ENCODE measurements at regions not wholly inside any gene's neighbourhood (a gene's known extent, or its start where the extent isn't known, plus 50 kb on each side); places are given as distances from the start of the nearest gene placed in this dataset.
"Not testable (repeated sequence)": the region's sequence is repeated elsewhere in the genome, so short reads cannot be mapped to it uniquely, and the experiment has no call there.

- H3K36me3 ChIP-seq (ENCODE audit: control insufficient read depth in 4 of 4, insufficient read depth in 4 of 4, low read length in 3 of 4); H3K4me1 ChIP-seq (ENCODE audit: control extremely low read depth in 1 of 4, control insufficient read depth in 4 of 4, insufficient read depth in 4 of 4, low read length in 3 of 4); DNase-seq: not testable (repeated sequence)
Measured at GRCh38 chr10:35958609-35959008, 316.5 kb upstream of the FZD8 start.

DNA sequence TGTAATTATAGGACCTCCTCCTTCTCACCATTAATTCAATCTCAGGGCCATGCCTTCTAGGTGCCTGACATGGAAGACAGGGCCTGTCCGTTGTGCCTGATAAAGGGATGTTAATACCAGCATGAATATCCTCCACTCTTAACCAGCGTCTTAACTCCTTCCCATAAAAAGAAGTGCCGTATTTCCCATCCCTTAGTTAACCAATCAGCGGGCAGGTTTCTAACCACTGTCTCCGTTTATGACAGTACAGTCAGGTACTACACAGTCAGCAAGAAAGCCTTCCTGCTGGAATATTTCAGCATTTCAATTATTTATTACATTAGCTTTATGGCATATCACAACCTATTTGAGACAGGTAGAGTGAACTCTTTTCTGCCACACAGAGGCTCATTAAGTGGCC is 308.6 kb upstream of the FZD8 start:
- Histone ChIP-seq H3K27ac (ENCODE audit: insufficient read depth in 1 of 2, low read depth in 1 of 2, low read length in 2 of 2, poor library complexity in 1 of 2, severe bottlenecking in 2 of 2) (no peak overlapping the region), H3K36me3 (ENCODE audit: control insufficient read depth in 4 of 4, insufficient read depth in 4 of 4, low read length in 3 of 4) (no peaks in the 10 kb centered on the region), H3K4me1 (ENCODE audit: control extremely low read depth in 1 of 4, control insufficient read depth in 4 of 4, insufficient read depth in 4 of 4, low read length in 3 of 4) (no peaks in the 10 kb centered on the region), H3K9me3 (ENCODE audit: control extremely low read depth in 1 of 5, control insufficient read depth in 4 of 5, insufficient read depth in 2 of 5, low read depth in 1 of 5, low read length in 4 of 5) (no peaks in the 10 kb centered on the region), H3K4me3 (ENCODE audit: control insufficient read depth in 1 of 7, extremely low read depth in 1 of 7, insufficient read depth in 4 of 7, low read depth in 2 of 7, low read length in 6 of 7) (no peak overlapping the region), H3K27me3 (replicated peaks in 2 of 5; ENCODE audit: control insufficient read depth in 4 of 5, insufficient read depth in 5 of 5, low read length in 4 of 5) (no peaks in the 10 kb centered on the region)
- WGBS (ENCODE audit: insufficient coverage) = 100% methylated on average over 5 of the region's 5 CpGs
- ChIA-PET CTCF (no interaction called here), POLR2A (no interaction called here)
- no peak for DNase-seq

More at GRCh38 chr10:35958609-35959008, 316.5 kb upstream of the FZD8 start:
- H3K27ac ChIP-seq (ENCODE audit: insufficient read depth in 1 of 2, low read depth in 1 of 2, low read length in 2 of 2, poor library complexity in 1 of 2, severe bottlenecking in 2 of 2); H3K9me3 ChIP-seq (ENCODE audit: control extremely low read depth in 1 of 5, control insufficient read depth in 4 of 5, insufficient read depth in 2 of 5, low read depth in 1 of 5, low read length in 4 of 5); H3K27me3 ChIP-seq (replicated peaks in 2 of 5; ENCODE audit: control insufficient read depth in 4 of 5, insufficient read depth in 5 of 5, low read length in 4 of 5); POLR2A ChIA-PET; H3K4me3 ChIP-seq (ENCODE audit: control insufficient read depth in 1 of 7, extremely low read depth in 1 of 7, insufficient read depth in 4 of 7, low read depth in 2 of 7, low read length in 6 of 7): not testable (repeated sequence)
- CTCF ChIA-PET = interaction anchor here (0.6 kb wide), 1 partner anchor 305 kb away, joined by 5 read pairs; no protein-coding TSS in a partner anchor

- Histone ChIP-seq H3K9me3 (ENCODE audit: control extremely low read depth in 1 of 5, control insufficient read depth in 4 of 5, insufficient read depth in 2 of 5, low read depth in 1 of 5, low read length in 4 of 5) (no peaks in the 10 kb centered on the region), H3K4me1 (ENCODE audit: control extremely low read depth in 1 of 4, control insufficient read depth in 4 of 4, insufficient read depth in 4 of 4, low read length in 3 of 4) (no peaks in the 10 kb centered on the region), H3K36me3 (ENCODE audit: control insufficient read depth in 4 of 4, insufficient read depth in 4 of 4, low read length in 3 of 4) (no peaks in the 10 kb centered on the region), H3K27me3 (replicated peaks in 2 of 5; ENCODE audit: control insufficient read depth in 4 of 5, insufficient read depth in 5 of 5, low read length in 4 of 5) (no peaks in the 10 kb centered on the region), H3K4me3 (ENCODE audit: control insufficient read depth in 1 of 7, extremely low read depth in 1 of 7, insufficient read depth in 4 of 7, low read depth in 2 of 7, low read length in 6 of 7) (no peak overlapping the region), H3K27ac (ENCODE audit: insufficient read depth in 1 of 2, low read depth in 1 of 2, low read length in 2 of 2, poor library complexity in 1 of 2, severe bottlenecking in 2 of 2) (no peak overlapping the region)
- WGBS (ENCODE audit: insufficient coverage) = 95% methylated on average over 8 of the region's 8 CpGs
- ChIA-PET POLR2A (no interaction called here), CTCF (no interaction called here)
- DNase-seq = no peak
Measured at GRCh38 chr10:35950226-35950625, 308.1 kb upstream of the FZD8 start.

DNA sequence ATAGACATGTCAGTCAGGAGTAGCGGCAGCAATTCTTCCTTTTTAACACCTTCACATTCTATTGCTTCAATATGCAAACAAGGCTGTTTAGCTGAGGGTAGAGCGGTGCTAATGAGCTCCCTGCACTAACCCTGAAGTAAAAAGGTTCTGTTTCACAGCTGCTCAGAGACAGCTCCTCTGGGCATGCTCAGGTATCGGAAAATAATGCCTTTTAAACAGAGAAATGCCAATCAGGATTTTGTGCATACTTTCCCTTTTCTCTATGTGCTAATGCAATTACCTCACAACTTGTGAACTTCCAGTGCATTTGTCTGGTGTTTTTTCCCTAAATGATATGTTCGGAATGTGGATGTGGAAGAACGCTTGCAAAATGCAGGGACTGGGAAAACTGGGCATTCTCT is 307.7 kb upstream of the FZD8 start:
- H3K27me3 ChIP-seq (replicated peaks in 2 of 5; ENCODE audit: control insufficient read depth in 4 of 5, insufficient read depth in 5 of 5, low read length in 4 of 5) = no peaks in the 10 kb centered on the region
- 92% methylated on average over 4 of the region's 5 CpGs for WGBS (ENCODE audit: insufficient coverage)
- no peak overlapping the region for H3K4me3 ChIP-seq (ENCODE audit: control insufficient read depth in 1 of 7, extremely low read depth in 1 of 7, insufficient read depth in 4 of 7, low read depth in 2 of 7, low read length in 6 of 7)
- no peaks in the 10 kb centered on the region for H3K9me3 ChIP-seq (ENCODE audit: control extremely low read depth in 1 of 5, control insufficient read depth in 4 of 5, insufficient read depth in 2 of 5, low read depth in 1 of 5, low read length in 4 of 5)
- H3K4me1 ChIP-seq (ENCODE audit: control extremely low read depth in 1 of 4, control insufficient read depth in 4 of 4, insufficient read depth in 4 of 4, low read length in 3 of 4) = no peaks in the 10 kb centered on the region
- no peak for DNase-seq
- ChIA-PET POLR2A (no interaction called here), CTCF (no interaction called here)
- H3K36me3 ChIP-seq (ENCODE audit: control insufficient read depth in 4 of 4, insufficient read depth in 4 of 4, low read length in 3 of 4) = no peaks in the 10 kb centered on the region
- H3K27ac ChIP-seq (ENCODE audit: insufficient read depth in 1 of 2, low read depth in 1 of 2, low read length in 2 of 2, poor library complexity in 1 of 2, severe bottlenecking in 2 of 2) = no peak overlapping the region

- Histone ChIP-seq H3K4me3 (ENCODE audit: control insufficient read depth in 1 of 7, extremely low read depth in 1 of 7, insufficient read depth in 4 of 7, low read depth in 2 of 7, low read length in 6 of 7) (no peak overlapping the region), H3K4me1 (ENCODE audit: control extremely low read depth in 1 of 4, control insufficient read depth in 4 of 4, insufficient read depth in 4 of 4, low read length in 3 of 4) (no peaks in the 10 kb centered on the region), H3K27me3 (replicated peaks in 2 of 5; ENCODE audit: control insufficient read depth in 4 of 5, insufficient read depth in 5 of 5, low read length in 4 of 5) (no peaks in the 10 kb centered on the region), H3K27ac (ENCODE audit: insufficient read depth in 1 of 2, low read depth in 1 of 2, low read length in 2 of 2, poor library complexity in 1 of 2, severe bottlenecking in 2 of 2) (no peak overlapping the region), H3K36me3 (ENCODE audit: control insufficient read depth in 4 of 4, insufficient read depth in 4 of 4, low read length in 3 of 4) (no peaks in the 10 kb centered on the region), H3K9me3 (ENCODE audit: control extremely low read depth in 1 of 5, control insufficient read depth in 4 of 5, insufficient read depth in 2 of 5, low read depth in 1 of 5, low read length in 4 of 5) (peaks cover 0 to 2% (median 0%) of the 10 kb centered on the region in 5 experiments)
- no peak for DNase-seq
- ChIA-PET CTCF (no interaction called here), POLR2A (no interaction called here)
- WGBS (ENCODE audit: insufficient coverage) = 95% methylated on average over 2 of the region's 3 CpGs
Measured at GRCh38 chr10:35946556-35946955, 304.5 kb upstream of the FZD8 start.

DNA sequence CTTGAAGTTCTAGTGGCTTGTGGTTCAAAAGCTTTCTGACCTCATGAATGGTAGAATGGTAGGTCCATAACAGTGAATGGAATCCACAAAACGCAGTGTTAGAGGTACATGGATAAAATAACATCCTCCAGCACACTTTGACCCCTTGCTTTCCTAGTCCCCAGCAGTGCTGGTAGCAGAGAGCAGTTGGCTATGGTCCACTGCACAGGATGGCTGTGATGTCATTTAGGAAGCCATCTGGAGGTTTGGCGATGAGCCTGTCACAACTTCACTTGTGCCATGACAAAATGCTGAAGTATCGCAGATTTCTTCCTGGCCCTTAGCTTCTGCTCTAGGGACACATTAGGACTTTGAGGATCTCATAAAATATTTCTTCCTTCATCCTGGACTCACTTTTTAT is 300.0 kb upstream of the FZD8 start:
- no peaks in the 10 kb centered on the region for H3K27me3 ChIP-seq (replicated peaks in 2 of 5; ENCODE audit: control insufficient read depth in 4 of 5, insufficient read depth in 5 of 5, low read length in 4 of 5)
- peaks cover 0 to 2% (median 0%) of the 10 kb centered on the region in 5 experiments for H3K9me3 ChIP-seq (ENCODE audit: control extremely low read depth in 1 of 5, control insufficient read depth in 4 of 5, insufficient read depth in 2 of 5, low read depth in 1 of 5, low read length in 4 of 5)
- DNase-seq = no peak
- no peaks in the 10 kb centered on the region for H3K4me1 ChIP-seq (ENCODE audit: control extremely low read depth in 1 of 4, control insufficient read depth in 4 of 4, insufficient read depth in 4 of 4, low read length in 3 of 4)
- no peak overlapping the region for H3K4me3 ChIP-seq (ENCODE audit: control insufficient read depth in 1 of 7, extremely low read depth in 1 of 7, insufficient read depth in 4 of 7, low read depth in 2 of 7, low read length in 6 of 7)
- ChIA-PET CTCF (no interaction called here), POLR2A (no interaction called here)
- no peak overlapping the region for H3K27ac ChIP-seq (ENCODE audit: insufficient read depth in 1 of 2, low read depth in 1 of 2, low read length in 2 of 2, poor library complexity in 1 of 2, severe bottlenecking in 2 of 2)
- WGBS (ENCODE audit: insufficient coverage) = 78% methylated on average over 2 of the region's 3 CpGs
- H3K36me3 ChIP-seq (ENCODE audit: control insufficient read depth in 4 of 4, insufficient read depth in 4 of 4, low read length in 3 of 4) = no peaks in the 10 kb centered on the region

DNA sequence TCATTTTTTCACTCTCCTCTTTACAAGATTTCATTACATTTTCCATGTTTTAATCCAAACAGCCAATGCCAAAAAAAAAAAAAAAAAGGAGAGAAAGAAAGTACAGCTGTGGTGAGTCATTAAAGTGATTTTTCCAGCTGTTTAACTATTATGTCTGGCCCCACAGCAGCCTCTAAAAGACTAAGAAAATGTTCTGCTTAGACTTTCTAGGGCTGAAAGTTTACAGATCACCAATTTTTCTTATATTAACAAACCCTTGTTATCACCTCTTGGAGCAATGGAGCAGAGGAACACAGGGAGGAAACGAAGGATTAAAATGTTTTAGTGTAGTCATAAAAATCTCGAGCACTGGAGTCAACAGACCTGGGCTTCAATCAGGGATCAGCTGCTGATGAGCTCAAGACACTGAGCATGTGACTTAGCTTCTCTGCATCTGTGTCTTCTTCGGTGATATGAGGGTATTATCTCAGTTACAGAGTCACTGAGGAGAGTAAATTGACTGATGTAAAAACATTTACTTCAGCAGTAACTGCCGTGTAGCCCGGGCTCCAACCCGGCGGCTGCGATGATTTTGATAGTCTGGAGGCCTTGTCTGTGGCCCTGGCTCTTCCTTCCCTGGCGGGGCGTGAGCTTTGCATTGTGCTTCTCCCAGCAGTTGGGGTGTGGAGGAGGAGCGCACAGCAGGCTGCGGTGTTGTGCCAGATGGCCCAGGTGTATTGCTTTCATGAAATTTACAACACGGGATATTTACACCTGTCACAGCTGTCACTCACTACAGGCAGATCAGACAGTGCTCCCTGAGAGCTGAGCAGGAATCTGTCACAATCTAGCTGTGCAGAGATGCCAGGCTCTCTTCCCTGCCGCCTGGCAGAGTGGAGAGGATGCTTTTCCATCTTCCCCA is 298.3 kb upstream of the FZD8 start:
- no peaks in the 10 kb centered on the region for H3K27me3 ChIP-seq (replicated peaks in 2 of 5; ENCODE audit: control insufficient read depth in 4 of 5, insufficient read depth in 5 of 5, low read length in 4 of 5)

More for the DNA sequence above, 298.3 kb upstream of the FZD8 start:
- Histone ChIP-seq H3K27ac (ENCODE audit: insufficient read depth in 1 of 2, low read depth in 1 of 2, low read length in 2 of 2, poor library complexity in 1 of 2, severe bottlenecking in 2 of 2) (no peak overlapping the region), H3K4me3 (ENCODE audit: control insufficient read depth in 1 of 7, extremely low read depth in 1 of 7, insufficient read depth in 4 of 7, low read depth in 2 of 7, low read length in 6 of 7) (no peak overlapping the region), H3K4me1 (ENCODE audit: control extremely low read depth in 1 of 4, control insufficient read depth in 4 of 4, insufficient read depth in 4 of 4, low read length in 3 of 4) (no peaks in the 10 kb centered on the region), H3K9me3 (ENCODE audit: control extremely low read depth in 1 of 5, control insufficient read depth in 4 of 5, insufficient read depth in 2 of 5, low read depth in 1 of 5, low read length in 4 of 5) (peaks cover 0 to 2% (median 0%) of the 10 kb centered on the region in 5 experiments), H3K36me3 (ENCODE audit: control insufficient read depth in 4 of 4, insufficient read depth in 4 of 4, low read length in 3 of 4) (no peaks in the 10 kb centered on the region)
- WGBS (ENCODE audit: insufficient coverage) = 73% methylated on average over 11 of the region's 14 CpGs
- CTCF ChIA-PET = no interaction called here
- POLR2A ChIA-PET = no interaction called here
- DNase-seq = no peak
